ENCODE measurements at regions not wholly inside any gene's neighbourhood (a gene's known extent, or its start where the extent isn't known, plus 50 kb on each side); places are given as distances from the start of the nearest gene placed in this dataset.

DNA sequence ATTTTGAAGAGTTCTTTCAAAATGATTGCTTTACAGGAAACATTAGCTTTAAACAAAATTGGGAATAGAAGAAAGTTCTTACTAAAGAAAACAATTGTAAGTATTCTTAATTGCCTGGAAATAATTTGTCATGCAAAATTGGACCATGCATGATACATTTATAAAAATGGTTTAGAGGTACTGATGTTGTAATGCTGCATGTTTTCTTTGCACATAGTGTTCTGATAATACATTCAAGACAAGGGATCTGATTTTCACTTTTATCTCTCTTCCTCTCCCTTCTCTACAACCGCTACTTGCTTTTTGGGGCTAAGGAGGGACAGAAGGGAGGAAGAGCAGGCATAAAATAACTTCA lies 211.6 kb upstream of the MPDZ start:
- TF ChIP-seq, protein P1, sequence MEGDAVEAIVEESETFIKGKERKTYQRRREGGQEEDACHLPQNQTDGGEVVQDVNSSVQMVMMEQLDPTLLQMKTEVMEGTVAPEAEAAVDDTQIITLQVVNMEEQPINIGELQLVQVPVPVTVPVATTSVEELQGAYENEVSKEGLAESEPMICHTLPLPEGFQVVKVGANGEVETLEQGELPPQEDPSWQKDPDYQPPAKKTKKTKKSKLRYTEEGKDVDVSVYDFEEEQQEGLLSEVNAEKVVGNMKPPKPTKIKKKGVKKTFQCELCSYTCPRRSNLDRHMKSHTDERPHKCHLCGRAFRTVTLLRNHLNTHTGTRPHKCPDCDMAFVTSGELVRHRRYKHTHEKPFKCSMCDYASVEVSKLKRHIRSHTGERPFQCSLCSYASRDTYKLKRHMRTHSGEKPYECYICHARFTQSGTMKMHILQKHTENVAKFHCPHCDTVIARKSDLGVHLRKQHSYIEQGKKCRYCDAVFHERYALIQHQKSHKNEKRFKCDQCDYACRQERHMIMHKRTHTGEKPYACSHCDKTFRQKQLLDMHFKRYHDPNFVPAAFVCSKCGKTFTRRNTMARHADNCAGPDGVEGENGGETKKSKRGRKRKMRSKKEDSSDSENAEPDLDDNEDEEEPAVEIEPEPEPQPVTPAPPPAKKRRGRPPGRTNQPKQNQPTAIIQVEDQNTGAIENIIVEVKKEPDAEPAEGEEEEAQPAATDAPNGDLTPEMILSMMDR (IDR thresholded peaks at IDR 0.05; ENCODE audit: low read depth, low read length) = no peak
- no peak overlapping the region for H3K4me3 ChIP-seq (ENCODE audit: low read depth, low read length)

DNA sequence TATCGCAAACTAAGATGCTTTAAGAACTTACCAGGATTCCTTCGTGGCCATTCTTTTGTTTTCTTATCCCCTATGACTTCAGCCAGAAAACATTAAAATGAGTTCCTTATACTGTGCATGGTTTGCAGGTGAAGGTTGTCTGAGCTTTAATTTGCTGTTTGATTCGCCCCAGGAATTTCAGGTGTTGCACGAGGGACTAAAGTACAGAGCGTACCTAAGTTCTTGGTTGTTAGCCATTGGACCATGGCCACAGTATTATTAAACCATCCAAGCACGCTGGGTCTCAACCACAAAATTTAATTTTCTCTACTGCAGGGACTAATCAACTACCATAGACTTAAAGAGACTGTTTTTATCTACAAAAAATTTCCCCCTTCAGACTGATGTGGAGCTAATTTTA lies 208.4 kb upstream of the MPDZ start:
- TF ChIP-seq, protein P1 (IDR thresholded peaks at IDR 0.05; ENCODE audit: low read depth, low read length) = no peak
- H3K4me3 ChIP-seq (ENCODE audit: low read depth, low read length) = no peak overlapping the region

DNA sequence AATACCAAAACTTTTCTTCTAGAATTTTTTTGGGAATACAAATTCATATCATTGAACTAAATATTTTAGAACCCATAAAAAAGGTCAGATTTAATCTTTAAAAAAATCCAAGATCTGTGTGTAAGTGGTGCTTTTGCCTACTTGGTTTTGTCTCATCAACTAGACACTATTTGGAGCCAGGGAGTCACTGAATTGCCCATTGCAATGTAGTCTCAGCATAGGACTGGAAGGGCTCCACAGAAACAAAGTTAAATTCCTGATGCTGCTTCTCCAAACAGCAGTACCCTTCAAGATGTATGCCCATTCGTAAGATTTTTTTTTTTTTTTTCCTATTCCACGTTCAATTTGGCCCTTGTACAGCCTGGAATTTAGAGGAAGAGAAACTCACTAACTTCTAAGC lies 208.0 kb upstream of the MPDZ start:
- TF ChIP-seq, protein P1 (IDR thresholded peaks at IDR 0.05; ENCODE audit: low read depth, low read length) = no peak

DNA sequence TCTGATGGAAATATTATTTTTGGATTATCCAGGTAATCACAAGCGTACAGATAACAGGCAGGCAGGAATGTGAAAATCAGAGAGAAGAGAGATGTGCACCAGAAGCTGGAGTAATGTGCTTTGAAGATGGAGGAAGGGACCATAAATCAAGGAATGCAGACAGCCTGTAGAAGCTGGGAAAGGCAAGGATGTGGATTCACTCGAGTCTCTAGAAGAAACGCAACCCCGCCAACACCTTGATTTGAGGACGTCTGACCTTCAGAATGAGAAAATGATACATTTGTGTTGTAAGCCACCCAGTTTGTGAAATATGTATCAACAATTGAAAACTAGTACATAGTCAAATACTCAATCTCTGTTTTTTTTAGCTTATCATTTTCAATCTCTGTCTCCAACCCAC lies 207.6 kb upstream of the MPDZ start:
- H3K4me3 ChIP-seq (ENCODE audit: low read depth, low read length) = no peak overlapping the region
- TF ChIP-seq, protein P1 (IDR thresholded peaks at IDR 0.05; ENCODE audit: low read depth, low read length) = no peak

More for the DNA sequence above, 208.0 kb upstream of the MPDZ start:
- no peak overlapping the region for H3K4me3 ChIP-seq (ENCODE audit: low read depth, low read length)

DNA sequence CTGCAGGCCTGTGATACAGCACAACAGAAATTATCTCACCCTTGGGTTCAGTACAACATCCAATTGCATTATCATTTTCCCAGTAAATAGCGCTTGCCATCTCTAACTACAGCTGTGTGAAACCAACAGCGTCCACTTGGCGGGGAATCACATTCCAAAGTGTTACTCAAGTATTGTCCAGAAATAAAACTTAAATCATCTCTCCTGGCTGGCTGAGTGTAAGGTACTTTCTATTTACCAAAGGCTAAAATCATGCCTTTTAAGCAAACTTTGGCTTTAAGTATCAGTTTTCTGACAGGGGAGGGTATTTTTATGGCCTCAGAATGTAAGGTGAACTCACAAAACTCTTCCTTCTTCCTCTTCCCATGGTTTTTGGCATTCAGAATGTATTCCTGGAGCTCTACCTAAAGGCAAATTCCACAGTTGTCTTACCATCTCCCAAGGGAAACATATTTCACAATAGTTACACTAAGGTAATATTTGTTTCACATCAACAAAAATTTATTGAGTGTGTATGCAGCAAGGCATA lies 205.6 kb upstream of the MPDZ start:
- H3K4me3 ChIP-seq (ENCODE audit: low read depth, low read length) = no peak overlapping the region
- TF ChIP-seq, protein P1 (IDR thresholded peaks at IDR 0.05; ENCODE audit: low read depth, low read length) = no peak

DNA sequence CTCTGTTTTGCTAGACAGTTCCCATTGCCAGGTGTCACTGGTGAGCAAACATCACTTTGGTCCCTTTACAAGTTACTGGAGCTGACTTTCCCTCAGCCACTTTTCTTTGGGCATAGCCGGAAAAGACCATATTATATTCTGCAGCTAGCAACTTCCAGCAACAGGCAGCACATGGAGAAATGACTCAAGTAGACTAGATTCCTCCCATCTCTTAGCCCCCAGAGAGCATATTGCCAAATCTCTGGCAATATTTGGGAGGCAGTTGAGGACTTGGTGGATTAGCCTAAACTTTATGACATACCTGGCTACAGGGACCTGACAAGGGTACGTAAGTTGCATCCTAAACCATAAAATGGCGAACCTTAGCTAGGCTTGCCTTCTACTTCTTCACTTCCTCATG lies 204.7 kb upstream of the MPDZ start:
- no peak overlapping the region for H3K4me3 ChIP-seq (ENCODE audit: low read depth, low read length)
- TF ChIP-seq, protein P1 (IDR thresholded peaks at IDR 0.05; ENCODE audit: low read depth, low read length) = no peak

DNA sequence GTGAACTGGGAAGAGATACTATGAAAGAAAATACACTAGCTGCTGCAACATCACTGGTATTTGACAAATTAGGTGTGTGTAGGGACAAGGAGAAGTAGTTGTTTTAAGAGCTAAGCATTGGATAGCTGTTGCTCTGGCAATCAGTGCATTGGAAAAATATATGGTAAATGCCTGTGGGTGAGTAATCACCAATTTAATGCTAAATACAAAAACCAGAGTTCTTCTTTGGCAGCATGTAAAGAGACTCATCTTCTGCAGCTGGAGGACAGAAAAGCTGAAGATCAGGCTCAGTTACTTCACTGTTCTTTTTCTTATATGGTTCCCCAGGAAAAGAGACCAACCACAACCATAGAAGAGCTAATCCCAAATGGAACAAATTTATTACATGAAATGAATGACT lies 201.8 kb upstream of the MPDZ start:
- no peak overlapping the region for H3K4me3 ChIP-seq (ENCODE audit: low read depth, low read length)
- TF ChIP-seq, protein P1 (IDR thresholded peaks at IDR 0.05; ENCODE audit: low read depth, low read length) = no peak

Data from WI38 (cell line).